ENCODE measurements at regions not wholly inside any gene's neighbourhood (a gene's known extent, or its start where the extent isn't known, plus 50 kb on each side); places are given as distances from the start of the nearest gene placed in this dataset.

DNA sequence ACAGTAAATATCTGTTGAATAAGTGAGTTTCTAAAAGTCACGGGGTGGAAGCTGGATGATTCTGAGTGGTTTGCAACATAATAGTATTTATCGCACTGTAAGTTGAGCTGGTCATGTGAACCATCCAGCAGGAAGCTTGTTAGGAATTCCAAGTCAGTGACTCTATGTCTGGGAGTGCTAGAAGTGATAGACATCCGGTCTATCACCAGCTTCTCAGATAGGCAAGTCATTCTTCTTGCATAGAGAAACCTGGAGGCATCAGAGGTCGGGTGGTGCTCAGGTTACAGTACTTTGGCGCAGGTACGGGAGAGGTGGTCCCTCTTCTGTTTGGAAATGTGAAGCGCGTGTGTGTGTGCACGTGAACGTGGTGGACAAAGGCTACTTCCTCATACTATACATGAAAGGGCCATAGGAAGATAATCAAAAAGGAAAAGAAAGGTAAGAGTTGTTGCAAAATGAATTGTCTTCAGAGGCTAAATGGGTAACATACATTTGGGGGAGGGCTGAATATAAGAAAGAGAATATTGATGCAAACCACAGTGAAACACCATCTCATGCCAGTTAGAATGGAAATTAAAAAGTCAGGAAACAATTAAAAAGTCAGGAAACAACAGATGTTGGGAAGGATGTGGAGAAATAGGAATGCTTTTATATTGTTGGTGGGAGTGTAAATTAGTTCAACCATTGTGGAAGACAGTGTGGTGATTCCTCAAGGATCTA is 299.3 kb upstream of the ZFP64 start:
- DNase-seq (ENCODE audit: low read depth) = peak; percentile 98

DNA sequence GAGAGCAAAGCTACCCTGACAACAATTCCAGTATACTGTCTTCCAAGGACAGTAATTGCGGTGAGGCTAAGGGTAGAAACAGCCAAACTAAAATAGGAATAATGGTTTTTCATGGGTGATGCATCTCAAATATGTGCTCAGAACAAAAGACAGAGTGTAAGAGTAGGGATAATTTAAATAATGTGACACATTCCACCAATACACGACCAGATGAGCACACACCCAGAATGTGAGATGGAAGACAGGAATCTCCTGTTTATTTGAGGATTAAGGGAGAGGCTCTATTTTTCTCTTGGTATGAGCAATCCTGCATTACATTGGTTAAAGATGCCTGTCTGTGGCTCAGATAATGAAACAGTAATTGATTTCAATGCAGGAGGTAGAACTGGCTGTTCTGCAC is 292.9 kb upstream of the ZFP64 start:
- peak; percentile 92 for DNase-seq (ENCODE audit: low read depth)

DNA sequence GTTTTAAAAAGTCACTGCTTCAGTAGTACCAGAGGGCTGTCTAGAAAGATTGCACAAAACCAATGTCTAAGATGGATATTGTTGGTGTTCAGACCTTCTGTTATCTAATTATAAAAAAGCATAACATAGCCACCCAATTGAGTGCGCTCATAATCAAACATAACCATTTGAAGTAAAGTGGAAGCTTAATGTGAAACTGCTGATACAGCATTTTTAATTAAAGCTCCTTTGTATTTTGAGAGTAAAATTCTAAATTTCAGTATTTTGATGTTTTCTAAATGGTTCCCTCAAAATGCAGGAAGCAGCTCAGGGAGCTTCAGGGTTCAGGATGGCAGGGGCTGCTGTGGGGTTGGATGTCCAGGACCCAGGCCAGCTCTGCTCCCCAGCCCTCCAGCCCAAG is 291.8 kb upstream of the ZFP64 start:
- no peak for DNase-seq (ENCODE audit: low read depth)

DNA sequence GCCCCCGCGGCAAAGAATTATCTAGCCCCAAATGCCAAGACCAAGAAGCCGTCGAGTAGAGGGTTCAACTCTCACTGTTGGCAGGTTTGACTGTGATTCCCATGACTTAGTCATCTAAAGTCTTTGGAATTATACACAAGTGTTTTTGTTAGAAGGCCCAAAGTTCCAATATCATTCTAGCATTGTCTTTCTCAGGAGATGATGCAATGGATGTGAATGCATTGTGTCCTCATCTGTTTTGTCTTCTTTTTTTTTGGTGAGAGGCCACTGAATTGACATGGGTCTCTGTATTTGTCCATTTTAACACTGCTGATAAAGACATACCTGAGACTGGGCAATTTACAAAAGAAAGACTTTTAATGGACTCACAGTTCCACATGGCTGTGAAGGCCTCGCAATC is 290.5 kb upstream of the ZFP64 start:
- no peak for DNase-seq (ENCODE audit: low read depth)

DNA sequence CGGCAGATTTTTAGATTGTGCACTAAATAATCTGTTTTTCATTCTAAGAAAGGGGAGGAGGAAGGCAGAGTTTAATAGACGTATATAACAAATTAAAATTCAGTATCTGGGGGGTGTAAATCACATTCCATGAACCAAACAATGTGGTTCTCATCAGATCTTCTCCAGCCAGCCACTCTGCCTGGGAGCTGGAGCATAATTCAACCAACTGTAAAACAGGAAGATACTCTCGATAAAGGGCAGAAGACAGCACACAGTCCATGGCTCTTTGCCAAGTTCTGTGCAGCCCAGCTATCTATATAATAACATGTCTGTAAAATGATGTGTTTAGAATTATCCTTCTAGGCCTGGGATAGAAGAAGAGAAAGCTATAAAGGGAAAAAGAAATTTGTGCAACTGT is 289.9 kb upstream of the ZFP64 start:
- DNase-seq (ENCODE audit: low read depth) = peak; percentile 68

DNA sequence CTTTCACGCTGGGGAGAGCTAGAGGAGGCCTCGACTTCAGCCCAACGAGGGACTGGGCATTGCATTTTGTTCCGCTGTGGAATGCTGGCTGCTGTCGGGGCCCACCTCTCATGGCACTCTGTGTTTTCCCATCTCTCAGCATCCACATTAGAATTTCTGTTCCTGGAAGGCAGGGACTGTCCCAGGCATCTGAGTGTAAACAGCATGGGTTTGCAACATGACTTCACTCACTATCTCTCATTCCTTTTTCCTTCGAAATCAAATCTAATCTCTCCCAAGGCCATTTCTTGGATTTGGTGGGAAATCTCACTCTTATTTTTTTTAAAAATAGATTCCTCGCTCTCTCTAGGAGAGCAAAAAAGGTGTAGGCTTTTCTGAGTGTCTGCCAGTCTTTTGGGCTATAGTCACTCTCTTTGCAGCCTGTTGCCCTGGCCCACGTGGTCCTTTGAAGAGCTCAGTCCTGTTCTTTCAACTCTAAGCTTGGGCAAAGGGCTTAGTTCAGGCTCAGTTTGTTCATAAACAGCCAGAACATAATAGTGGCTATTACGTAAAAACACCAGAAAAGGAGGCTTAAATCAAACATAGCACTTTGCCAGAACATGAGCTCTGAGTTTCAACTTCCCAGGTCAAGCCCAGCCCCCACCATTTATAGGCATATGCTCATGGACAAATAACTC is 284.6 kb upstream of the ZFP64 start:
- peak; percentile 63 for DNase-seq (ENCODE audit: low read depth)

DNA sequence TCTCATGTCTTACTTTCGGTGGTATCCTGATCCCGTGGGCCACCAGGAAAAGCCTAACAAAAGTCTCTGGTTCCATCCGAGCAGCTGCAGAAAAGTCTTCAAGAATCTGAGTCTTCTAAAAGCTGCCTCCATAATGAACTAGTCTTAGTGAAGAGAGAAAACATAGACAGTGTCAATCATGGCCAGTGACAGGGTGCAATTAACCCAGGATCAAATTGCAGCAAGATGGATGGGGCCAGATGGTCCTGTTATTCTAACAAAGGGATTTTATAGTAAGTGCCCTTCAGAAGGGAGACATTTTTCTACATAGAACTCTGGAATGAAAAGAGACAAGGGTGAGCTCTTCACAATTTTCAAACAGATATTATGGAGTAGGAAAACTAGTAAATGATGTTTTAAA is 281.6 kb upstream of the ZFP64 start:
- DNase-seq (ENCODE audit: low read depth) = no peak

DNA sequence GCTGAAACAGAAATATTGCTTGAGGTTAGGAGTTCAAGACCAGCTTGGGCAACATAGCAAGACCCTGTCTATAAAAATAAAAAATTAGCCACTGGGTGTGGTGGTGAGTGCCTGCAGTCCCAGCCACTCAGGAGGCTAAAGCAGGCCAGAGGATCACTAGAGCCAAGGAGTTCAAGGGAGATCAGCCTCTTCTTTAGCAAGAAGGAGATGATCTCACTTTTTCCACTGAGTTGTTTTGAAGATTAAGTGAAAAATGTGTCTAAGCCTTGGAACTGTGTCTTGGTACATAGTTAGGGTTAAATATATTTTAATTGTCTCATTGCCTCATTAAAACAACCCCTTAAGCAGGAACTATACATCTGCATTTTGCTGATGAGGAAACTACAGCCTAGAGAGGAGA is 279.0 kb upstream of the ZFP64 start:
- DNase-seq (ENCODE audit: low read depth) = peak; percentile 61

DNA sequence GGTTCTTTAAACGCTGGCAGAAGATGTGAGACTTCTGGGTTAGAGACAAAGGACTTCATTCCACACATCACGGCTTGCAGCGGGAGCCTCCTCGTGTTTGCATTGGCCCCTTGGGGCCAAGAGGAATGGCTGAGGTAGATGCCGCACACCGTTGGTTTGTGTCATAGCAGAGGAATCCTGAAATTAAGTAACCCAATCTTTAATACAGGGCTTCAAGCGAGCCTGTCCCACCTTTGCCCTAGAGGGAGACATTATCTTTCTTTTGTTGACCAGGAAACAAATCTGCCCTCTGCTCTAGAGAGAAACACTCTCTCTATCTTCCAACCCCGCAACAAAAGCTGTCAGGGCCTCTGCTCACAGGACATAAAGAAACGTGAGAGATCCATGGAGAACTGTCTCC is 277.5 kb upstream of the ZFP64 start:
- no peak for DNase-seq (ENCODE audit: low read depth)

DNA sequence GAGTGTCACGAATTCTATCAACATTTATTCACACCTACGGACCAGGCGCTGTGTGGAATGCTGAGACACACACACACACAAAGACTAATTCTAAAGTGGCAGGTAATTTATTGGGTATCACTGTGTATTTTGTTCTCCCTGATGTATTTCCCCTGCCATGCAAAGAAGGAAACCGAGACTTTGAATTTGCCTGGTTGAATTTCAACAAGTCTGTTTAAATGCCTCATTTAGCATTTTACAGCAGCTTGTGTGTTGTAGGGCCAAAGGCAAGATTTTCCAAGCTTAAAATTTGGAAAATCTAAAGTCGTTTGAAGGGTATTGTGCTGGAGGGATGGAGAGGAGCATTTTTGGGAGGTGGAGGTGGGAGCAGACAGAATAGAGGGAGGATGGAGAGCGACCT is 274.4 kb upstream of the ZFP64 start:
- DNase-seq (ENCODE audit: low read depth) = no peak

DNA sequence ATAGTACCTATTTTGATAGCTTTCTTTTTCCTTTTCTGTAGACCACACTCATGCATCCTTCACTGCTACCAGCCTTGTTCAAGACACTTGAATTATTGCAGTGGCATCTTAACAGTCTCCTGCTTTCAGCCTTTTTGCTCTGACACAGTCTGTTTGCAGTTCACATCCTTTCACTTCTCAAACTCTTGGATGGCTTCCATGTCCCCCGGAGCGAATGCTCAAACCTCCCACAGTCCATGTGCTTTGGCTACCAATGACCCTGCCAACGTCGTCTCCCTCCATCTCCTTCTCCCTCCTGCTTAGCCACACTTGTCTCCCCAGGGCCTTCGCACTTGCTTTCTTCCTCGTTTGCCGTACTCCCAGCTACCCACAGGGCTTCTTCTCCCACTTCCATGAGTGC is 270.0 kb upstream of the ZFP64 start:
- DNase-seq (ENCODE audit: low read depth) = no peak

DNA sequence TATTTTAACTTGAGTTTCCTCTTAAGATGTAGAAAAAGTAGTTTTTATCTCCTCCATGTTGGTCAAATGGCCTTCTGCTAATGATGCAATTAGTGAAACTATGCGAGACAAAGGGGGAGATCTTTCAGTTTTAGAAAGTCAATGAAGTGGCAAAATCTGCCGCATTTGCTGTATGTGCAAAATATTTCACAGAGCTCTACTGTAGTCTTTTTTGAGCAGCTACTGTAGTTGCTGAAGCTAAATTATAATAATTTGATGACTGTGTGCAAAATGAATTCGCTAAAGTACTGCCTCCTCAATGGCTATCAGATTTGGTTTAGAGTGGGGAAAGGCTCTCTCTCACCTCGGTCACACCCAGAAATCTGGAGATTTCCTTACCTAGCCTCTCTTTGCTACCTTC is 267.6 kb upstream of the ZFP64 start:
- DNase-seq (ENCODE audit: low read depth) = no peak

DNA sequence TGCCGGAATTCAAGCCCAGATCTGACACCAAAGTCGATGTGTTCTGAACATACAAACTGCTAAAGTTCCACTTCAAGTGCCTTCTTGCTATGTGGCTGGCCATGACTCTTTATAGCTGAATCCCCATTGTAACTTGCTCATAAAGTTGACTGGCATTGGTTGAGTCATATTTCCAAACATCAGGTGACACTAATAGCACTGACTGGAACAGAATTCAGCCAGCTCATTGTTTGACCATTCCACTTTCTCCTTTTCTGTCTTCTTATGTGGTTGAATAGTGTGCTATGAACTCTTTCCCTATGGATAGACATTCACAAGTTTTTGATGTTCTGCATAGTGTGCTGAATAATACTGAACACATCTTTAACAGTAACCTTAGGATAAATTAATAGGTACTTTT is 266.2 kb upstream of the ZFP64 start:
- peak; percentile 16 for DNase-seq (ENCODE audit: low read depth)

DNA sequence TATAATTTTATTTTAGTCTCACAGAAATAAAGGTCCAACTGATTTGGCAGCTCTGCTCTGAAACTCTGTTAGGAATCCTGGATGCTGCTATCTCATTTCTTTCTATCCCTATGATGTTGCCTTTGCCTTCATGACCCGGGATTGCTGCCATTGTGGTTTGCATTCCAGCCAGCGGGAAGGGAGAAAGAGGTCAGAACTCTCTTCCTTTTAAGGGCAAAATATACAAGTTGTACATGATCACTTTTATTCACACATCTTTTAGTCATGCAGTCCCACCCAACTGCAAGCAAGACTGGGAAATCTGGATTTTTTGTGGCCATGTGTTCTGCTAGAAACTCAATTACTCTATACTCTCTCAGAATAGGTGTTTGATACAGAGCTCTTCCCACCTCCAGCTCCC is 263.1 kb upstream of the ZFP64 start:
- peak; percentile 87 for DNase-seq (ENCODE audit: low read depth)

DNA sequence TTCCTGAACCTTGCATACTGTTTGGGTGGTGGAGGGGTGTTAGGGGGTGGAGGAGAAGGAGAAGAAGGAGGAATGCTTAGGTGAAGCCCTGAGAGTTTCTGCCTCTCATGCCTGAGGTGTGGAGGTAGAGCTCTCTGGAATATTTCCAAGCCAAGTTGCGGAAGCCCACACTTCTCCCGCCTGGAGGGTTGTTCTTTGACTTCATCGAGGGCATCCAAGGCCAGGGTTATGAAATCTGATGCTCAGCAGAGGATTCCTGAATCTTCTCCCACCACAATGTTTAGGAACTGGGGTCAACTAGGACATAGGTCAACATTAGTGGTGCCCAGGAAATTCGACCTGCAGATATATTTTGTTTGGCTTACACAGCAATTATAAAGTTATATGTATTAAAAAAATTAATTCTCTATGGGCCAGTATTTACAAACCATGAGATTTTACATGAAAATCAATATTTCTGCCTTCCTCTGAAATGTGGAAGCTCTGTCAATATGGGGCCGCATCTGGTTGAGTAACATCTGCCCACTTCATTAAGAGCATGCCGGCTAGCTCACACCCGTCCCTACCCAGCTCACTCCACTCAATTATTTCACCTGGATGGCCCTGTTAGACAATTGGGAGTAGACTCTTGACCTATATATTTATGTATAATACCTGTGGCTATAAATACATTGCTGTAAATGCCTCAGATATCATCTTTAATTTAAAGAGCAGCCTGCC is 257.1 kb upstream of the ZFP64 start:
- DNase-seq (ENCODE audit: low read depth) = peak; percentile 80

DNA sequence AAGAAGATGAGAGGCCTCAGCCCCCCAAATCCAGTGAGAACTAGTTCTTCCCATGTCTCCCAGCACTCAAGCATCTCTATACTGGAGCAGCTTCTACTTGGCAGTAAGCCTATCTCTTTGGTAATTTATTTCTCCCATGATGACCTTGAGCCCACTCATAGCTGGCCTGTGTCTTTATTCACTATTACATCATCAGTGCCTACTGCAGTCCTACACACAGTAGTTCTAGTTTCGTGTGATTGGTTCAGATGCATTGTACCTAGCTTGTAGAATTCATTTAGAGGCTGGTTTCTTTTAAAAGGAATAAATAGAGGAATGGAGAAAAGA is 255.6 kb upstream of the ZFP64 start:
- DNase-seq (ENCODE audit: low read depth) = no peak

DNA sequence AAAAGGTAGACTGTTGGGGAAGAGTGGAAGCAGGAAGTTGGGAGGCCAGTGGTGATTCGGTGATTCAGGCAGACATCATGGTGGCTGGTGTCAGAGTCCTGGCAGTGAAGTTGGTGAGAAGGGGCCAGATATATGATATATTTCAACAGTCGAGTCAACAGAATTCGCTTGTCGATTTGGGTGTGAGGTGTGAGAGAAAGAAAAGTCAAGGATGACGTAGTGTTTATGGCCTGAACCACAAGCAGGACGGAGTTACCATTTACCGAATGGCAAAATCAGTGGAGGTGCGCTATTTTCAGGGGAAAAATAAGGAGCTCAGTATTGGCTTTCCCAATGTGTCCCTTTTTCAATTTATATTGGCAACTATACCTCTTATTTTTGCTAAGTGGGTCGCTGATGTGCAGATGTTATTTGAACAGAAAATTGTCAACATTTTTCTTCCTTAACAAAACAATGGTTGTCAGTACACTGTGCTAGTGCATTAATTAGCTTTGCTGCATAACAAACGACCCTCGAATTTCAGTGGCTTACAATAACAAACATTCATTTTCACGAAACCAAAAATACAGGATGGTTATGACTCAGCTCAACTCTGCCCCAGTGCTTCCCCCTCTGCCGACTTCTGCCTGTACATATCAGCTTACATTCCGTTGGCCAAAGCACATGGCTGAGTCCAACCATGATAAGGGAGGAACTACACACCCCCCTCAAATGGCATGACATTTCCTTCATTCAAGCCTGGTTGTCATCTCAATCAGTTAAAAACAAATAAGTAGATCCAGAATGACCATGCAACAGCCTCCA is 255.0 kb upstream of the ZFP64 start:
- DNase-seq (ENCODE audit: low read depth) = peak; percentile 97

DNA sequence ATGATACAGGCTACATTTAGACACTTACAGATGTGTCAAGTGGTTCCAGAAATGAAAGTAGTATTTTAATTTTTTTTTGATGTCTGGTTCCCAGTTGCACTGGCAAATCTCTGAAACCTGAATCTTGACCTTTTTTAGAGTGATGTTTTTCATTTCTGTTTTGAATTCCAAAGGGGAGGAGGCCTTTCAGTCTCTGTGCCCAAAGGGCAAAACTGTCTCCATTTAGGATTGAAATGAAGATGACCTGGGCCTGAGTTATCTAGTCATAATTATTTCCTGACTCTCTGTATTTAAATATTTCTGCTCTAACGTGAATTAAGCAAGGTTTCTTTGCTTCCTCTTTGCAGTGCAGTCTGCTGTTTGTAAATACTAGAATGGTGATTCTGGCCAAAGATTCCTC is 252.9 kb upstream of the ZFP64 start:
- DNase-seq (ENCODE audit: low read depth) = no peak

DNA sequence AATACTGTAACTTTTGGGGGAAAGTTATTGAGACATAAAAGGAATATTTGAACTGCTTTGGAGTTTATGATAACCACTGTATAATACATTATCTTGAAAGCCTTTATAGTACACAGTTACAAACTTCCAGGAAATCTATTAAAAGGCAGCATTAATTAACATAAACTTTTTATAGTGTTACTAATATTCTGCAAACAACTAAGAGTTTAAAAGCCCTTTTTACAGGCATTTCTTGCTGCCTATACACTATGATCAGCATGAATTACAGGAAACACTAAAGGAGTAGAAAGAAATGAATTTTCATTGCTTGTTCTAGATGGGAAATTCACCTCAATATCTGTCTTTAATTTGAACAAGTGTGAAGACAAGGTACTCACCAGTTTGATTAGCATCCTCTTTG is 252.3 kb upstream of the ZFP64 start:
- DNase-seq (ENCODE audit: low read depth) = no peak

DNA sequence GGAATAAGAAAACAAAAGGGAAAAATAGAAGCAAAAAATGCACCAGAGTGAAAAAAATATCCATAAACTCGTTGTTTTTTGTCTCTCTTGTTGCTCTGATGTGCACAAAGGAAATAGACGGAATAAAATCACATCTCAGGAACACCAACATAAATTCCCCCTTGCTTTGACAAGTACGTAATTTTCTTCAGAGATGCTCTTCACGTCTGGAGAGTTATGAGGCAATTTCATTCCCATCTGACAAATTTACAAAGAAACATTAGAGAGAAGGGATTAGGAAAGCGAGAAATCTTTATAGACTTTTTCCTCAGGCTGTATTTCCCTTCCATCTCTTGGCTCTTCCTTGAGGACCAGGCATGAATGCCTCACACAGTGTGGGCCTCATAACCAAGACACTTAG is 250.1 kb upstream of the ZFP64 start:
- no peak for DNase-seq (ENCODE audit: low read depth)

DNA sequence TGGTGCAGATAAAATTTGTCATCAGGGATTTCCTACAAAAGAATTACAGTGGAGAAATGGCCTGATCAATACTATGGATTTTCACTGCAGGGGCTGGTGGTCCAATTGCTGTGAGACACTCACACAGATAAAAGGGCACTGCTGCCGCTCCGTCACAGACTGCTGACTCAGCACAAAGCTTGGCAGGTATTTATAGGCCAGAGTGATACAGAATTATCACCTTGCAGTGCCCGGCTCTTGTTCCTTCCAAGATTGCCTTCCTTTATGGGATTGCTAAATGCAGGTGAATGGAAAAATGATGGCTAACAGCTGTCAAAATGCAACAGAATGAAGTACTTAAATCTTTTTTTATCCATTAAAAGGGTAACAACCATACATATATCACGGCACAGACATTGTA is 247.8 kb upstream of the ZFP64 start:
- DNase-seq (ENCODE audit: low read depth) = no peak

DNA sequence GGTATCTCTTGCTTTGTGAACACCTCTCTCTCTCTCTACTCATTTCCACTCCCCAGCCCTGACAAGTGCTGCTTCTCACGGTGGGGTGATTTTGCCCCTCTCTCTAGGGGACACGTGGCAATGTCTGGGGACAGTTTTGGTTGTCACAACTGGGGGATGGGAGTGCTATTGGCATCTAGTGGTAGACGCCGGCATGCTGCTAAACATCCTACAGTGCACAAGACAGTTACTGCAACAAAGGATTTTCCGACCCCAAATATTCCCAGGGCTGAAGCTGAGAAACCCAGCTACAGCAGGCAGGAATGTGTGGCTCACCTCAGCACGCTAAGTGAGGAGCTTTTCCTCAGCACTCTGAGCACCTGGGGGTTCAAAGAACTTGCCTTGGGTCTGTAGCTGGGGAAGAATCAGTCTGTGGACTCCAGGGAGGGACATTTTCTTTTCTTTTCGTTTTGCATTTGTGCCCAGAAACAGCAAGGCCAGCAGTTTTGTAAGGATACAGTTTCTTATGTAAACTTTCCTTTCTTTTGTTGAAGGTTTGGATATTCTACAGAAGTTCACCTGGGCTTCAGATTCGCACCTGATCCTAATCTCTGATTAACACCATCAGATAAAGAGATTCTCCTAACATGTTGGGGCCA is 246.9 kb upstream of the ZFP64 start:
- DNase-seq (ENCODE audit: low read depth) = no peak

Data from amniotic epithelial cell (primary cell).